GM23338 (cell line): ENCODE measurements at regions not wholly inside any gene's neighbourhood (a gene's known extent, or its start where the extent isn't known, plus 50 kb on each side); places are given as distances from the start of the nearest gene placed in this dataset.

Source experiments
- CTCF ChIP-seq, 2 experiments: fragments of 200-600 bp in 1 of 2; sonication (generic) in 1 of 2; conservative IDR thresholded peaks; 2 replicates each; pipeline versions ENCODE4 v1.5.1 to v1.6.1; 2016 to 2017; ENCODE audit warnings: antibody characterized with exemption in 2 of 2, low read depth in 2 of 2, mild to moderate bottlenecking in 2 of 2, moderate library complexity in 1 of 2
- POLR2AphosphoS5 ChIP-seq: IDR thresholded peaks from 2 replicates; pipeline ENCODE4 v1.6.1; 2016; ENCODE audit warnings: antibody characterized with exemption, low read depth

- no peak for TF ChIP-seq POLR2AphosphoS5
- no peak for TF ChIP-seq CTCF (conservative IDR thresholded peaks at IDR 0.05; ENCODE audit: low read depth in 2 of 2)
Observed at GRCh38 chr18:78825168-78825567, 154.4 kb upstream of the SALL3 start.
